ENCODE measurements at regions not wholly inside any gene's neighbourhood (a gene's known extent, or its start where the extent isn't known, plus 50 kb on each side); places are given as distances from the start of the nearest gene placed in this dataset.

DNA sequence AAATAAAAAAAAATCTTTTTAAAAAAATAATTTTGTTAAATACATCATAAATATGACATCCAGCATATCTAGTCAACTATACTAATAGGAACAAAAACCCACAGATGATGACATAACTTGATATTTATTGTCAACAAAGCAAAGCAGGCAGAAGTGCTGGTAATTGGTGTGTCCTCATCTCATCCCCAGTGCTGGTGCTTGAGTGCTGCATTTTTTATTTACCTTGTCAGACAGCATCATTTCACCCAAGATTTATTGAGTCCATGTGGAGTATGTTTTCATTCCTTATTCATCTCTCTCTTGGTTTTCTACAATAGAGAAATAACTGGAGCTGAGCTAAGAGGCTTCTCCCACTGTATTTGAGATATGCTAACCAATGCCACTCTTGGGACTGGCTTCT lies 191.6 kb upstream of the SLC14A2 start:
- no peak overlapping the region for H3K23ac ChIP-seq (ENCODE audit: low read depth, low read length)
- H4K91ac ChIP-seq (ENCODE audit: insufficient read depth, low read depth, low read length), result no peak overlapping the region
- H3K9me1 ChIP-seq (ENCODE audit: insufficient read depth, low read length), result 0 out of 2 replicates have a peak, but pooled peaks cover 3% of the 10 kb centered on the region
- ChIA-PET POLR2A (ENCODE audit: unreplicated experiment) (no interaction called here), CTCF (no interaction called here)
- dilution Hi-C loops (cut with HindIII; ENCODE audit: low sequenced_read_pairs, unreplicated experiment), result no loop called here
- no peak overlapping the region for H3K18ac ChIP-seq (ENCODE audit: low read depth, low read length)
- in situ Hi-C loops (cut with MboI; ENCODE audit: low sequenced_read_pairs), result no loop called here
- no peaks in the 10 kb centered on the region for H3K79me1 ChIP-seq (ENCODE audit: low read depth in 1 of 2, low read length in 2 of 2)
- no peaks in the 10 kb centered on the region for H3K9me3 ChIP-seq (ENCODE audit: control insufficient read depth, insufficient read depth, low read length)
- H3K4me3 ChIP-seq (ENCODE audit: insufficient read depth, low read depth, low read length), result no peak overlapping the region
- H3K27me3 ChIP-seq (ENCODE audit: control insufficient read depth, insufficient read depth, low read length), result no peaks in the 10 kb centered on the region
- no peak overlapping the region for H2AFZ ChIP-seq (replicated peaks; ENCODE audit: low read length, poor library complexity)
- H4K5ac ChIP-seq (ENCODE audit: low read depth, low read length), result no peak overlapping the region
- H2AK9ac ChIP-seq (replicated peaks; ENCODE audit: low read depth, low read length, poor library complexity), result no peak overlapping the region
- H4K20me1 ChIP-seq (ENCODE audit: insufficient read depth, low read length), result no peaks in the 10 kb centered on the region
- H3K36me3 ChIP-seq (ENCODE audit: control insufficient read depth, insufficient read depth, low read length), result no peaks in the 10 kb centered on the region
- no peak for DNase-seq
- H2BK5ac ChIP-seq (ENCODE audit: low read depth, low read length, poor library complexity, severe bottlenecking), result no peak overlapping the region
- intact Hi-C loops (cut with micrococcal nuclease), result no loop called here
- no peak overlapping the region for H3K4me2 ChIP-seq (ENCODE audit: low read depth, low read length)
- H3K9ac ChIP-seq (ENCODE audit: low read depth, low read length), result no peak overlapping the region
- H2BK120ac ChIP-seq (ENCODE audit: low read depth, low read length), result no peak overlapping the region
- no peak overlapping the region for H3K14ac ChIP-seq (replicated peaks; ENCODE audit: low read depth, low read length)
- H2BK15ac ChIP-seq (ENCODE audit: low read depth, low read length), result no peak overlapping the region
- no peaks in the 10 kb centered on the region for H3K4me1 ChIP-seq (ENCODE audit: control insufficient read depth, insufficient read depth, low read length)
- H2AK5ac ChIP-seq (ENCODE audit: low read depth, low read length), result no peak overlapping the region
- no peak overlapping the region for H2BK20ac ChIP-seq (ENCODE audit: low read depth, low read length)
- no peak overlapping the region for H3K4ac ChIP-seq (ENCODE audit: low read depth, low read length)
- H3K27ac ChIP-seq (ENCODE audit: insufficient read depth, low read length), result no peak overlapping the region
- TF ChIP-seq CHD1 (IDR thresholded peaks at IDR 0.05; ENCODE audit: low read depth, low read length) (no peak), ELK1 (IDR thresholded peaks at IDR 0.05; ENCODE audit: borderline replicate concordance, low read depth, low read length) (no peak), FOS (IDR thresholded peaks at IDR 0.05; ENCODE audit: low read depth, low read length) (no peak), NFE2L2 (IDR thresholded peaks at IDR 0.05; ENCODE audit: low read depth, low read length) (no peak), CEBPB (IDR thresholded peaks at IDR 0.05; ENCODE audit: low read depth, low read length) (no peak), POLR2A (IDR thresholded peaks at IDR 0.05; ENCODE audit: low read depth, low read length) (no peak), MXI1 (IDR thresholded peaks at IDR 0.05; ENCODE audit: borderline replicate concordance, low read depth, low read length) (no peak), RCOR1 (IDR thresholded peaks at IDR 0.05; ENCODE audit: insufficient replicate concordance, low read length) (no peak), RFX5 (IDR thresholded peaks at IDR 0.05; ENCODE audit: low read depth, low read length) (no peak), MAZ (IDR thresholded peaks at IDR 0.05; ENCODE audit: borderline replicate concordance, low read depth, low read length) (no peak), MAFK (IDR thresholded peaks at IDR 0.05; ENCODE audit: low read depth, low read length) (no peak), SMC3 (IDR thresholded peaks at IDR 0.05; ENCODE audit: low read depth, low read length) (no peak), CTCF (conservative IDR thresholded peaks at IDR 0.05; ENCODE audit: low read depth, low read length) (no peak), RAD21 (IDR thresholded peaks at IDR 0.05; ENCODE audit: low read length) (no peak), BHLHE40 (IDR thresholded peaks at IDR 0.05; ENCODE audit: low read depth, low read length) (no peak), USF2 (IDR thresholded peaks at IDR 0.05; ENCODE audit: low read depth, low read length) (no peak)
- H3K56ac ChIP-seq (ENCODE audit: extremely low read depth, insufficient read depth, low read length), result no peak overlapping the region
- no peak for ATAC-seq (ENCODE audit: low read depth)
- no TSS peak for BruUV-seq (replicated peaks)
- no peak overlapping the region for H4K8ac ChIP-seq (ENCODE audit: low read depth in 2 of 2, low read length in 2 of 2)

Data from IMR-90 (cell line).